GM12878 (cell line): ENCODE measurements at regions not wholly inside any gene's neighbourhood (a gene's known extent, or its start where the extent isn't known, plus 50 kb on each side); places are given as distances from the start of the nearest gene placed in this dataset.

Experiments
- ATAC-seq: fragments of 200-7000 bp; cut with Tn5 transposase; 3 replicates; pipeline ENCODE4 v1.9.1; 2020; ENCODE audit warnings: mild to moderate bottlenecking, moderate library complexity
- BruUV-seq: library from RNA; stranded (reverse); fragments of 400-500 nt; replicated peaks from 2 replicates; lab custom pipeline; 2021; lab: Mats Ljungman, UMichigan
- CTCF ChIA-PET: fragments of 300-600 bp; sonication (Branson Sonifier 250); formaldehyde crosslinking; extraction: SDS; loops from one replicate; lab custom pipeline; 2021; ENCODE audit warnings: inconsistent platforms; lab: Yijun Ruan, JAX
- POLR2A ChIA-PET: fragments of 350-600 bp; formaldehyde crosslinking; extraction: SDS; loops from one replicate; lab custom pipeline; 2021; ENCODE audit warnings: inconsistent platforms; lab: Charles Lee
- RAD21 ChIA-PET: fragments of 300-600 bp; sonication (Branson Sonifier 250); formaldehyde crosslinking; loops from one replicate; lab custom pipeline; 2023; ENCODE audit warnings: antibody characterized with exemption; ENCODE audit not compliant: unreplicated experiment; lab: Charles Lee
- SMC1A ChIA-PET: fragments of 300-600 bp; sonication (Branson Sonifier 250); formaldehyde crosslinking; loops from one replicate; lab custom pipeline; 2023; ENCODE audit not compliant: unreplicated experiment, uncharacterized antibody; lab: Charles Lee
- DNase-seq: peaks from one replicate; pipeline ENCODE4 v3.0.0-alpha.2; 2011; ENCODE audit warnings: low read depth, low spot score
- FAIRE-seq: peaks from 3 replicates; lab custom pipeline; 2011; peaks lifted over from hg19 to GRCh38; lab: Jason Lieb, UNC
- H2AFZ ChIP-seq: 2 replicates; pipeline ENCODE4 v1.6.0; 2011; ENCODE audit warnings: low read depth, low read length, control low read depth; ENCODE audit not compliant: control insufficient read depth
- H3K27ac ChIP-seq: 2 replicates; pipeline ENCODE4 v1.5.1; 2011; ENCODE audit warnings: control low read depth; ENCODE audit not compliant: control insufficient read depth, insufficient read depth
- H3K27me3 ChIP-seq, 2 experiments: replicated peaks in 1 of 2; 2 replicates each; pipeline versions ENCODE4 v1.6.0 to v1.6.1; 2011; ENCODE audit warnings: low read length in 1 of 2; ENCODE audit not compliant: control insufficient read depth in 2 of 2, insufficient read depth in 2 of 2
- H3K36me3 ChIP-seq, 2 experiments: 2 replicates each; pipeline ENCODE4 v1.5.1; 2011; ENCODE audit warnings: low read length in 1 of 2; ENCODE audit not compliant: control insufficient read depth in 2 of 2, insufficient read depth in 2 of 2
- H3K4me1 ChIP-seq: 2 replicates; pipeline ENCODE4 v1.6.1; 2011; ENCODE audit warnings: mild to moderate bottlenecking, low read length, moderate library complexity, mixed read lengths; ENCODE audit not compliant: control insufficient read depth, insufficient read depth
- H3K4me2 ChIP-seq: 2 replicates; pipeline ENCODE4 v1.6.0; 2011; ENCODE audit warnings: control low read depth; ENCODE audit not compliant: control insufficient read depth, insufficient read depth
- H3K4me3 ChIP-seq: fragments of 200-600 bp; sonication (generic); 2 replicates; pipeline ENCODE4 v1.5.1; 2016
- H3K79me2 ChIP-seq: 2 replicates; pipeline ENCODE4 v1.6.0; 2011; ENCODE audit warnings: low read length; ENCODE audit not compliant: control insufficient read depth, insufficient read depth
- H3K9ac ChIP-seq: 2 replicates; pipeline ENCODE4 v1.8.0; 2011; ENCODE audit warnings: low read length, control low read depth, mixed read lengths; ENCODE audit not compliant: control insufficient read depth, insufficient read depth
- H3K9me3 ChIP-seq: replicated peaks from 3 replicates; pipeline ENCODE4 v1.5.1; 2011; ENCODE audit warnings: mild to moderate bottlenecking, low read length; ENCODE audit not compliant: control insufficient read depth, insufficient read depth
- H4K20me1 ChIP-seq: 2 replicates; pipeline ENCODE4 v1.6.0; 2011; ENCODE audit not compliant: control insufficient read depth, insufficient read depth
- CHD2 ChIP-seq: IDR thresholded peaks from 2 replicates; pipeline ENCODE4 v1.6.1; 2011; ENCODE audit warnings: low read depth, low read length, improper control_type of control experiment, borderline replicate concordance
- MYB ChIP-seq: fragments of 150-350 bp; IDR thresholded peaks from 2 replicates; pipeline ENCODE4 v1.6.1; 2014; ENCODE audit warnings: mild to moderate bottlenecking, low read depth, low read length, borderline replicate concordance
- SIX5 ChIP-seq: IDR thresholded peaks from 2 replicates; pipeline ENCODE4 v1.6.1; 2011; ENCODE audit warnings: mild to moderate bottlenecking, low read depth, low read length, moderate library complexity; ENCODE audit not compliant: severe bottlenecking
- ZNF217 ChIP-seq: fragments of 450-650 bp; IDR thresholded peaks from 2 replicates; pipeline ENCODE4 v1.6.1; 2017; ENCODE audit warnings: antibody characterized with exemption, mild to moderate bottlenecking
- WGBS: methylation state at CpG from one replicate; pipeline ENCODE4 v1.1.6; 2016; ENCODE audit warnings: low lambda C conversion rate; ENCODE audit not compliant: insufficient replicate concordance, insufficient coverage; ENCODE audit errors: missing lambda C conversion rate; 5-methylcytosine and 5-hydroxymethylcytosine counted together
- in situ Hi-C: fragments of 300-500 bp; cut with MboI; formaldehyde crosslinking; loops from 9 replicates; pipeline ENCODE4 v1.14.3; 2018; ENCODE audit warnings: mixed read lengths
- intact Hi-C: fragments of 100-400 bp; cut with micrococcal nuclease; formaldehyde crosslinking; loops from one replicate; pipeline ENCODE4 v1.14.2; 2022; ENCODE audit not compliant: unreplicated experiment
- TF ChIP-seq, protein P1 (sequence below): fragments of 150-350 bp; IDR thresholded peaks from 2 replicates; pipeline ENCODE4 v1.6.1; 2016; ENCODE audit warnings: low read depth, low read length

DNA sequence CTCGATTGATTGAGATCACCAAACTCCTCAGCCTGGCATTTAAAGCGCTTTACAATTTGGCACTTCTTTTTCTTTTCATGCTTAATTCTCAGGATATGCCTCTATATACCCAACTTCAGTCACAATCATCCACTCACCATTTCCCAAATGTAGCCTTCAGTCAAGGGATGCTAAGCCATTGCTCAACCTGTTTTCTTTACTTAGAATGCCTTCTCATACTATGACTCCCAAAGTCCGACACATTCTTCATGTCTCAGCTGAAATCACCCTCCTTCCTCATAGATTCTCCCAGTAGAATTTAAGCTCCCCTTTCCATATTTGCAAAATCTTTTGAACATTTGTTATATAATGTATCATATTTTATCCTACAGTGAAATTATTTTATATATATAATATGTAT is 467.0 kb downstream of the LRIG3 start (continued):
- TF ChIP-seq, protein P1, sequence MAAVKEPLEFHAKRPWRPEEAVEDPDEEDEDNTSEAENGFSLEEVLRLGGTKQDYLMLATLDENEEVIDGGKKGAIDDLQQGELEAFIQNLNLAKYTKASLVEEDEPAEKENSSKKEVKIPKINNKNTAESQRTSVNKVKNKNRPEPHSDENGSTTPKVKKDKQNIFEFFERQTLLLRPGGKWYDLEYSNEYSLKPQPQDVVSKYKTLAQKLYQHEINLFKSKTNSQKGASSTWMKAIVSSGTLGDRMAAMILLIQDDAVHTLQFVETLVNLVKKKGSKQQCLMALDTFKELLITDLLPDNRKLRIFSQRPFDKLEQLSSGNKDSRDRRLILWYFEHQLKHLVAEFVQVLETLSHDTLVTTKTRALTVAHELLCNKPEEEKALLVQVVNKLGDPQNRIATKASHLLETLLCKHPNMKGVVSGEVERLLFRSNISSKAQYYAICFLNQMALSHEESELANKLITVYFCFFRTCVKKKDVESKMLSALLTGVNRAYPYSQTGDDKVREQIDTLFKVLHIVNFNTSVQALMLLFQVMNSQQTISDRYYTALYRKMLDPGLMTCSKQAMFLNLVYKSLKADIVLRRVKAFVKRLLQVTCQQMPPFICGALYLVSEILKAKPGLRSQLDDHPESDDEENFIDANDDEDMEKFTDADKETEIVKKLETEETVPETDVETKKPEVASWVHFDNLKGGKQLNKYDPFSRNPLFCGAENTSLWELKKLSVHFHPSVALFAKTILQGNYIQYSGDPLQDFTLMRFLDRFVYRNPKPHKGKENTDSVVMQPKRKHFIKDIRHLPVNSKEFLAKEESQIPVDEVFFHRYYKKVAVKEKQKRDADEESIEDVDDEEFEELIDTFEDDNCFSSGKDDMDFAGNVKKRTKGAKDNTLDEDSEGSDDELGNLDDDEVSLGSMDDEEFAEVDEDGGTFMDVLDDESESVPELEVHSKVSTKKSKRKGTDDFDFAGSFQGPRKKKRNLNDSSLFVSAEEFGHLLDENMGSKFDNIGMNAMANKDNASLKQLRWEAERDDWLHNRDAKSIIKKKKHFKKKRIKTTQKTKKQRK: no peak

DNA sequence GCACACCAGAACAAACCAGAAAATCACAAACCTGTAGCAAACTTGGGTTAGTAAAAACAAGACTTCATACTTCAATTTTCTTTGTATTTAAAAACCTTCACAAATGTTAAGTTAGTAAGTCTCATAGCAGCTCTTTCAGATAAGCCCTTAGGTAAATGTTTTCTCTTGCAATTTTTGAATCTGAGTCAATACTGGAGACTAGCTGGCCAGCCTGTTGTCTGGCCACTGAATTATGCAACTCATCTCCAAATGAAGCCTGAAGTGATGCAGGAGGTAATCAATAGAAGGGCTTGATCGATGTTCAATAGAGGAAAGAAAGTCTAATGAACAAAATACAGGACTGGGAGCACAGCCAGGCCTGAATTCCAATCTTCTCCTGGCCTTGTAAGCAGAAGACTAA is 465.2 kb downstream of the LRIG3 start:
- 0% methylated on average over 1 of the region's 1 CpG for WGBS
- Histone ChIP-seq H4K20me1 (no peaks in the 10 kb centered on the region), H3K4me2 (no peak overlapping the region), H3K27ac (no peak overlapping the region), H3K9me3 (no peaks in the 10 kb centered on the region), H3K27me3 (no peaks in the 10 kb centered on the region; a peak in 1 of 4 replicates), H3K4me1 (no peaks in the 10 kb centered on the region), H3K4me3 (no peak overlapping the region), H3K9ac (no peak overlapping the region), H2AFZ (no peak overlapping the region), H3K79me2 (no peaks in the 10 kb centered on the region), H3K36me3 (no peaks in the 10 kb centered on the region)
- ChIA-PET RAD21 (no interaction called here), POLR2A (no interaction called here), CTCF (no interaction called here), SMC1A (no interaction called here)
- intact Hi-C loops: no loop called here
- in situ Hi-C loops: no loop called here
- FAIRE-seq: no peak
- DNase-seq: no peak
- no TSS peak for BruUV-seq
- no peak for ATAC-seq
- no peak for TF ChIP-seq CHD2

GRCh38 chr12:58458102-58458501 is 462.2 kb downstream of the LRIG3 start:
- DNase-seq (no peak), FAIRE-seq (no peak), ATAC-seq (no peak)
- ChIA-PET CTCF (no interaction called here), POLR2A (no interaction called here), RAD21 (no interaction called here), SMC1A (interaction anchor here (1.0 kb wide), 1 partner anchor 12 kb away, joined by 3 read pairs; no protein-coding TSS in a partner anchor)
- Histone ChIP-seq H4K20me1 (no peaks in the 10 kb centered on the region), H3K27me3 (no peaks in the 10 kb centered on the region; a peak in 1 of 4 replicates), H3K9me3 (no peaks in the 10 kb centered on the region), H2AFZ (no peak overlapping the region), H3K27ac (no peak overlapping the region), H3K4me3 (no peak overlapping the region), H3K36me3 (no peaks in the 10 kb centered on the region), H3K4me1 (no peaks in the 10 kb centered on the region), H3K79me2 (no peaks in the 10 kb centered on the region), H3K9ac (no peak overlapping the region), H3K4me2 (no peak overlapping the region)
- WGBS: 100% methylated on average over 1 of the region's 1 CpG
- no TSS peak for BruUV-seq
- in situ Hi-C loops (no loop called here), intact Hi-C loops (no loop called here)
- no peak for TF ChIP-seq SIX5
- no peak for TF ChIP-seq ZNF217
- TF ChIP-seq, protein P1: no peak
- no peak for TF ChIP-seq MYB
